ENCODE measurements at regions not wholly inside any gene's neighbourhood (a gene's known extent, or its start where the extent isn't known, plus 50 kb on each side); places are given as distances from the start of the nearest gene placed in this dataset.
"Not testable (repeated sequence)": the region's sequence is repeated elsewhere in the genome, so short reads cannot be mapped to it uniquely, and the experiment has no call there.

DNA sequence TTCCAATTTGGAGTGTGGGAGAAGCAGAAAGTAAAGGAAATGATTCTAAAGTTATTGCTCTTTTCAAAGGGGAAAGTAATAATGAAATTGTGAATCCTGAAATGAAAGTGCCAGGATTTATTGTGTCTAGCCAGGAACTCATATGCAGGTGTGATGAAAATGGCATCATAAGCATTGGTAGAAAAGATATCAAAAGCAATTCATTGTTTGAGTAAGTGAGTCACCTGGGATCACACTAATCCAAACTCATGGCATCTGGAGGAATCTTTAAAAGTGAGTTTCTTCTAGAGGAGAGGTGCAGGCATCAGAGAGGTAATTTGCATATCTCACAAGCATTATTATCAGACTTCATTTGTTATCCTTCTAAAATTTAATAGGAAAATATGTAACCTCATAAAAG, 84.7 kb downstream of the LARP7 start:
- Histone ChIP-seq H3K27me3 (ENCODE audit: insufficient read depth, low read depth) (no peaks in the 10 kb centered on the region), H3K79me2 (ENCODE audit: low read depth) (no peaks in the 10 kb centered on the region), H3K4me2 (no peak overlapping the region), H3K4me3 (no peak overlapping the region), H3K4me1 (replicated peaks; ENCODE audit: insufficient read depth) (peaks cover 11% of the 10 kb centered on the region), H3F3A (ENCODE audit: insufficient read depth, low read depth) (peaks cover 8% of the 10 kb centered on the region; the same call in 1 of the 2 replicates), H2AFZ (no peak overlapping the region), H4K20me1 (ENCODE audit: insufficient read depth) (no peaks in the 10 kb centered on the region), H3K9me3 (ENCODE audit: insufficient read depth, low read depth) (no peaks in the 10 kb centered on the region), H3K9me2 (ENCODE audit: insufficient read depth) (no peaks in the 10 kb centered on the region), H3K36me3 (ENCODE audit: low read depth) (no peaks in the 10 kb centered on the region), H3K27ac (no peak overlapping the region)
- intact Hi-C loops (cut with micrococcal nuclease; ENCODE audit: unreplicated experiment) = no loop called here
- DNase-seq = no peak
- CTCF ChIA-PET = interaction anchor here (0.5 to 0.6 kb wide), 2 partner anchors 11 to 18 kb away, joined by 3 to 7 read pairs; no protein-coding TSS in a partner anchor
- POLR2A ChIA-PET (ENCODE audit: unreplicated experiment) = no interaction called here
- TF ChIP-seq CTCF (conservative IDR thresholded peaks at IDR 0.05) = no peak
- no peak for TF ChIP-seq EZH2 (IDR thresholded peaks at IDR 0.05; ENCODE audit: low read depth)
- no TSS peak for BruUV-seq (replicated peaks)

DNA sequence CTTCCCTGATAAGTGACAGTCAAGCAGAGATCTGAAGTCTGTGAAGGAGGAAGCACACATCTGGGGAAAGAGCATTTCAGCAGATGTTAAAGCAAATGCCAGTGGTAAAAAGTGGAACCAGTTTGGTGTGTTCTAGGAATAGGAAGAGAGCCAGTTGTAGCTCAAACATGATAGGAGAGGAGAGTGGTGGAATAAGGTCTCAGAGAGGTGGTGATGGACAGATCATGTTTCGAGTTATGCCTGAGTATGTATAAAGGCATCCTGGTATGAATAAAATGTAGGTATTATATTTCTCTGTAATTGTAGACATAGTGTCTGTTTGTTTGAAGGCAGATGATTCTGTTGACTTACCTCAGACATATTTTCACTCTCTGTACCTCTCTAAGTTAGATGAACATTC, 89.1 kb downstream of the LARP7 start:
- intact Hi-C loops (cut with micrococcal nuclease; ENCODE audit: unreplicated experiment) = loop anchor here (1.0 kb wide), 2 partner anchors 21 to 27 kb away; no protein-coding TSS in a partner anchor
- Histone ChIP-seq H3K9me2 (ENCODE audit: insufficient read depth) (no peaks in the 10 kb centered on the region), H3K4me2 (peak overlapping the region; percentile 30), H4K20me1 (ENCODE audit: insufficient read depth) (no peaks in the 10 kb centered on the region), H3K79me2 (ENCODE audit: low read depth) (no peaks in the 10 kb centered on the region), H3K36me3 (ENCODE audit: low read depth) (no peaks in the 10 kb centered on the region), H3K4me1 (replicated peaks; ENCODE audit: insufficient read depth) (peaks cover 14% of the 10 kb centered on the region), H3K4me3 (no peak overlapping the region), H3F3A (ENCODE audit: insufficient read depth, low read depth) (peaks cover 8% of the 10 kb centered on the region; the same call in 1 of the 2 replicates), H3K9me3 (ENCODE audit: insufficient read depth, low read depth) (no peaks in the 10 kb centered on the region), H3K27me3 (ENCODE audit: insufficient read depth, low read depth) (no peaks in the 10 kb centered on the region), H3K27ac (no peak overlapping the region), H2AFZ (no peak overlapping the region)
- peak; percentile 40 to 77 for DNase-seq
- BruUV-seq (replicated peaks) = no TSS peak
- POLR2A ChIA-PET (ENCODE audit: unreplicated experiment) = interaction anchor here (0.7 kb wide), 2 partner anchors 33 to 75 kb away, joined by 5 to 23 read pairs; no protein-coding TSS in a partner anchor
- CTCF ChIA-PET = interaction anchor here (0.6 kb wide), 1 partner anchor 39 kb away, joined by 3 read pairs; no protein-coding TSS in a partner anchor
- TF ChIP-seq CTCF (conservative IDR thresholded peaks at IDR 0.05) (no peak), EZH2 (IDR thresholded peaks at IDR 0.05; ENCODE audit: low read depth) (no peak)

- DNase-seq; H3K79me2 ChIP-seq (ENCODE audit: low read depth); H3K27ac ChIP-seq; H2AFZ ChIP-seq; POLR2A ChIA-PET (ENCODE audit: unreplicated experiment); CTCF ChIA-PET; intact Hi-C loops (cut with micrococcal nuclease; ENCODE audit: unreplicated experiment); H3F3A ChIP-seq (ENCODE audit: insufficient read depth, low read depth); H3K9me2 ChIP-seq (ENCODE audit: insufficient read depth); H3K27me3 ChIP-seq (ENCODE audit: insufficient read depth, low read depth); H3K4me2 ChIP-seq; H3K36me3 ChIP-seq (ENCODE audit: low read depth); H4K20me1 ChIP-seq (ENCODE audit: insufficient read depth); H3K4me3 ChIP-seq; H3K9me3 ChIP-seq (ENCODE audit: insufficient read depth, low read depth); BruUV-seq (replicated peaks): not testable (repeated sequence)
- peaks cover 14% of the 10 kb centered on the region for H3K4me1 ChIP-seq (replicated peaks; ENCODE audit: insufficient read depth)
These were observed 90.8 kb downstream of the LARP7 start for GRCh38 chr4:112727728-112728127.

DNA sequence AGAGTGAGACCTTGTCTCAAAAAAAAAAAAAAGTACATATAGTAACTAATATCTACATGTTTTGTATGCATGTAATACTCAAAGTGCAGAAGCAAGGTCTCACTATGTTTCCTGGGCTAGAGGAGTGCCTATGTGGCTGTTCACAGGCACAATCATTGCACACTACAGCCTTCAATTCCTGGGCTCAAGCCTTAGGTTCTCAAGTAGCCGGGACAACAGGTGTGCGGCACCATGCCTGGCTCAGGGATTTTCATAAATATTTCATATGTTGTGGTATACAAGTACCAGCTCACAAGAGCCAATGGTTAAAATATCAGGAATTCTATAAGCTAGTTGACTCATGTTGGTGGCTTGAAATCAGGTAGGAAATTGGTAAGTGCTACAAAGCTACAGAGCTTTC, 94.8 kb downstream of the LARP7 start:
- intact Hi-C loops (cut with micrococcal nuclease; ENCODE audit: unreplicated experiment) = no loop called here
- Histone ChIP-seq H3K4me3 (no peak overlapping the region), H3K9me3 (ENCODE audit: insufficient read depth, low read depth) (no peaks in the 10 kb centered on the region), H3K79me2 (ENCODE audit: low read depth) (no peaks in the 10 kb centered on the region), H3K36me3 (ENCODE audit: low read depth) (no peaks in the 10 kb centered on the region), H2AFZ (no peak overlapping the region), H3F3A (ENCODE audit: insufficient read depth, low read depth) (no peaks in the 10 kb centered on the region), H3K4me1 (replicated peaks; ENCODE audit: insufficient read depth) (peaks cover 19% of the 10 kb centered on the region; the same call in 1 of the 2 replicates), H3K4me2 (no peak overlapping the region), H3K27ac (no peak overlapping the region), H3K9me2 (ENCODE audit: insufficient read depth) (peaks cover 4% of the 10 kb centered on the region; the same call in 1 of the 2 replicates), H4K20me1 (ENCODE audit: insufficient read depth) (no peaks in the 10 kb centered on the region), H3K27me3 (ENCODE audit: insufficient read depth, low read depth) (no peaks in the 10 kb centered on the region)
- no peak for DNase-seq
- no peak for TF ChIP-seq EZH2 (IDR thresholded peaks at IDR 0.05; ENCODE audit: low read depth)
- no peak for TF ChIP-seq CTCF (conservative IDR thresholded peaks at IDR 0.05)
- no TSS peak for BruUV-seq (replicated peaks)
- ChIA-PET CTCF (no interaction called here), POLR2A (ENCODE audit: unreplicated experiment) (interaction anchor here (0.7 kb wide), 1 partner anchor 94 kb away, joined by 5 read pairs; no protein-coding TSS in a partner anchor)
